ENCODE measurements at regions not wholly inside any gene's neighbourhood (a gene's known extent, or its start where the extent isn't known, plus 50 kb on each side); places are given as distances from the start of the nearest gene placed in this dataset.

DNA sequence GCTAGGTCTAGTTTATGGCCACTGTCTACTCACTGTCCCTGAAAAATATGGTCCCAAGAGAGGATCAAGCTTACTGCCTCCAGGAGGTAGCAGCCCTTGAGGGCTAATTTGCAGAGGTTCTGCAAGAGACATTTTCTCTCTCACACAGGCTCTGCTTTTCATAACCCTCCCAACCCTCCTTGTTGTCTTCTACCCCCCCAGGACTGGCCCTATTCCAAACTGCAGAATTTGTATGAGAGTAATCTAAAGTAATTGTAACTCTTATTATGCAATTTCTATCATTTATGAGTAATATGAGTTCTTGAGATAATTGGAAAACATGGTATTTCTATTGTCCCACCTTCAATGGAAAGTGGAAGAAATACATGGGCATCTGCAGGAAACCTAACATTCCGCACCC is 70.4 kb upstream of the CD55 start:
- TF ChIP-seq, protein P1, sequence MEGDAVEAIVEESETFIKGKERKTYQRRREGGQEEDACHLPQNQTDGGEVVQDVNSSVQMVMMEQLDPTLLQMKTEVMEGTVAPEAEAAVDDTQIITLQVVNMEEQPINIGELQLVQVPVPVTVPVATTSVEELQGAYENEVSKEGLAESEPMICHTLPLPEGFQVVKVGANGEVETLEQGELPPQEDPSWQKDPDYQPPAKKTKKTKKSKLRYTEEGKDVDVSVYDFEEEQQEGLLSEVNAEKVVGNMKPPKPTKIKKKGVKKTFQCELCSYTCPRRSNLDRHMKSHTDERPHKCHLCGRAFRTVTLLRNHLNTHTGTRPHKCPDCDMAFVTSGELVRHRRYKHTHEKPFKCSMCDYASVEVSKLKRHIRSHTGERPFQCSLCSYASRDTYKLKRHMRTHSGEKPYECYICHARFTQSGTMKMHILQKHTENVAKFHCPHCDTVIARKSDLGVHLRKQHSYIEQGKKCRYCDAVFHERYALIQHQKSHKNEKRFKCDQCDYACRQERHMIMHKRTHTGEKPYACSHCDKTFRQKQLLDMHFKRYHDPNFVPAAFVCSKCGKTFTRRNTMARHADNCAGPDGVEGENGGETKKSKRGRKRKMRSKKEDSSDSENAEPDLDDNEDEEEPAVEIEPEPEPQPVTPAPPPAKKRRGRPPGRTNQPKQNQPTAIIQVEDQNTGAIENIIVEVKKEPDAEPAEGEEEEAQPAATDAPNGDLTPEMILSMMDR (IDR thresholded peaks at IDR 0.05), result no peak
- no peak for TF ChIP-seq POLR2A (IDR thresholded peaks at IDR 0.05)
